Cardiac muscle cell (in vitro differentiated cells and primary cell): ENCODE measurements at regions not wholly inside any gene's neighbourhood (a gene's known extent, or its start where the extent isn't known, plus 50 kb on each side); places are given as distances from the start of the nearest gene placed in this dataset.

ENCODE experiments used
- DNase-seq, 2 donors: peaks; one replicate each; pipeline versions ENCODE4 v3.0.0 to v3.0.0-alpha.2; 2010 to 2017; ENCODE audit warnings: low read depth in 1 of 2, low spot score in 1 of 2
- H3K27ac ChIP-seq: fragments of 200-600 bp; sonication (generic); 2 replicates; pipeline ENCODE4 v1.5.1; 2016
- H3K27me3 ChIP-seq: fragments of 200-600 bp; sonication (generic); 2 replicates; pipeline ENCODE4 v1.6.0; 2016; ENCODE audit warnings: control low read depth
- H3K36me3 ChIP-seq: fragments of 200-600 bp; sonication (generic); 2 replicates; pipeline ENCODE4 v1.5.1; 2016; ENCODE audit warnings: control low read depth
- H3K4me1 ChIP-seq: fragments of 200-600 bp; sonication (generic); 2 replicates; pipeline ENCODE4 v1.8.1; 2017; ENCODE audit warnings: low read depth, mild to moderate bottlenecking, mixed run types
- H3K4me3 ChIP-seq: fragments of 200-600 bp; sonication (generic); 2 replicates; pipeline ENCODE4 v1.5.1; 2016; ENCODE audit warnings: mild to moderate bottlenecking
- H3K9me3 ChIP-seq: fragments of 200-600 bp; sonication (generic); 2 replicates; pipeline ENCODE4 v1.5.1; 2017; ENCODE audit warnings: low read depth, mild to moderate bottlenecking, control low read depth
- CTCF ChIP-seq: IDR thresholded peaks from 2 replicates; pipeline ENCODE4 v1.5.1; 2012; ENCODE audit warnings: low read depth, mild to moderate bottlenecking, low read length

- Histone ChIP-seq H3K4me1 (no peaks in the 10 kb centered on the region), H3K4me3 (no peak overlapping the region), H3K9me3 (no peaks in the 10 kb centered on the region), H3K27me3 (no peaks in the 10 kb centered on the region), H3K27ac (no peak overlapping the region), H3K36me3 (no peaks in the 10 kb centered on the region)
- no peak for DNase-seq
- no peak for TF ChIP-seq CTCF
These were observed 312.7 kb downstream of the PTPRU start for GRCh38 chr1:29549001-29549400.

- H3K27me3 ChIP-seq = no peaks in the 10 kb centered on the region
- no peaks in the 10 kb centered on the region for H3K36me3 ChIP-seq
- no peaks in the 10 kb centered on the region for H3K9me3 ChIP-seq
- no peak overlapping the region for H3K4me3 ChIP-seq
- no peak for DNase-seq
- no peak overlapping the region for H3K27ac ChIP-seq
- TF ChIP-seq CTCF = no peak
- no peaks in the 10 kb centered on the region for H3K4me1 ChIP-seq
These were observed 311.8 kb downstream of the PTPRU start for GRCh38 chr1:29548091-29548490.

GRCh38 chr1:29547300-29547699 is 311.0 kb downstream of the PTPRU start:
- DNase-seq = no peak
- no peaks in the 10 kb centered on the region for H3K9me3 ChIP-seq
- H3K36me3 ChIP-seq = no peaks in the 10 kb centered on the region
- H3K4me1 ChIP-seq = no peaks in the 10 kb centered on the region
- no peaks in the 10 kb centered on the region for H3K27me3 ChIP-seq
- H3K4me3 ChIP-seq = no peak overlapping the region
- H3K27ac ChIP-seq = no peak overlapping the region
- no peak for TF ChIP-seq CTCF

- no peak for DNase-seq
- no peaks in the 10 kb centered on the region for H3K9me3 ChIP-seq
- H3K4me1 ChIP-seq = no peaks in the 10 kb centered on the region
- H3K4me3 ChIP-seq = no peak overlapping the region
- no peak for TF ChIP-seq CTCF
- H3K36me3 ChIP-seq = no peaks in the 10 kb centered on the region
- H3K27me3 ChIP-seq = no peaks in the 10 kb centered on the region
- H3K27ac ChIP-seq = no peak overlapping the region
These were observed 310.2 kb downstream of the PTPRU start for GRCh38 chr1:29546496-29546895.

- Histone ChIP-seq H3K27ac (no peak overlapping the region), H3K4me3 (no peak overlapping the region), H3K27me3 (no peaks in the 10 kb centered on the region), H3K36me3 (no peaks in the 10 kb centered on the region), H3K4me1 (no peaks in the 10 kb centered on the region), H3K9me3 (no peaks in the 10 kb centered on the region)
- no peak for DNase-seq
- TF ChIP-seq CTCF = no peak
These were observed 308.1 kb downstream of the PTPRU start for GRCh38 chr1:29544406-29544805.

GRCh38 chr1:29543586-29543985 is 307.3 kb downstream of the PTPRU start:
- DNase-seq = no peak
- TF ChIP-seq CTCF = no peak
- Histone ChIP-seq H3K4me1 (no peaks in the 10 kb centered on the region), H3K4me3 (no peak overlapping the region), H3K9me3 (no peaks in the 10 kb centered on the region), H3K36me3 (no peaks in the 10 kb centered on the region), H3K27ac (no peak overlapping the region), H3K27me3 (no peaks in the 10 kb centered on the region)
